HFFc6 (cell line): ENCODE measurements at regions not wholly inside any gene's neighbourhood (a gene's known extent, or its start where the extent isn't known, plus 50 kb on each side); places are given as distances from the start of the nearest gene placed in this dataset.
"Not testable (repeated sequence)": the region's sequence is repeated elsewhere in the genome, so short reads cannot be mapped to it uniquely, and the experiment has no call there.

Source experiments
- DNase-seq: peaks from one replicate; pipeline ENCODE4 v3.0.0-alpha.2; 2018
- H3K27ac Mint-ChIP-seq: 2 replicates; pipeline ENCODE4 v1.8.0; 2020; ENCODE audit warnings: mild to moderate bottlenecking, mixed read lengths
- H3K27me3 Mint-ChIP-seq: 2 replicates; pipeline ENCODE4 v1.8.0; 2021; ENCODE audit warnings: mild to moderate bottlenecking, moderate library complexity, mixed read lengths; ENCODE audit not compliant: insufficient read depth
- H3K36me3 Mint-ChIP-seq: 2 replicates; pipeline ENCODE4 v1.8.0; 2021; ENCODE audit warnings: low read depth, mixed read lengths
- H3K4me1 Mint-ChIP-seq: 2 replicates; pipeline ENCODE4 v1.8.0; 2020; ENCODE audit warnings: low read depth, mixed read lengths
- H3K4me3 Mint-ChIP-seq: 2 replicates; pipeline ENCODE4 v1.8.0; 2020; ENCODE audit warnings: mild to moderate bottlenecking, moderate library complexity, mixed read lengths
- H3K9me3 Mint-ChIP-seq: 2 replicates; pipeline ENCODE4 v1.8.0; 2020; ENCODE audit warnings: mild to moderate bottlenecking, mixed read lengths
- TF ChIP-seq, protein P1 (sequence below): fragments of 200-600 bp; sonication (generic); IDR thresholded peaks from 2 replicates; pipeline ENCODE4 v1.5.0; 2021; ENCODE audit warnings: antibody characterized with exemption, mild to moderate bottlenecking

DNA sequence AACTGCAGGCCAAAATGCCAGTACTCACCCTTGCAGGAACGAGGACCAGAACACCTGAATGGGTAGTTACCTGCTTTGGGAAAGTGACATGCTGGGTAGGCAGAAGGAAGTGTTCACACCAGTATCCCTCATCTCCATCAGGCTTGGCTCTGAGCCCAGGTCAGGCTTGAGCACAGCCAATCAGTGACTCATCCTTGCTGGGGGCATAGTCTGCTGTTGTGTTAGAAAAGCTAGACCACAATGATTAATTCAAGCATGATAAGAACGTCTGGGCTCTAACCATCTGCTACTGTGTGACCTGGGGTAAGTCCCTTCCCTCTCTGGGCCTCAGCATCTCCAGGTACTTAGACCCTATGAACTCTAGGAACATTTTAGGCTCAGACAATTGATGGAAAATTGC is 450.4 kb downstream of the MIAT start:
- Mint-ChIP-seq H3K27ac (no peak overlapping the region), H3K4me1 (peaks cover 63% of the 10 kb centered on the region), H3K4me3 (no peak overlapping the region), H3K9me3 (peaks cover 5% of the 10 kb centered on the region; the same call in 1 of the 2 replicates), H3K36me3 (peaks cover 5% of the 10 kb centered on the region; the same call in 1 of the 2 replicates), H3K27me3 (peaks cover 20% of the 10 kb centered on the region)
- TF ChIP-seq, protein P1, sequence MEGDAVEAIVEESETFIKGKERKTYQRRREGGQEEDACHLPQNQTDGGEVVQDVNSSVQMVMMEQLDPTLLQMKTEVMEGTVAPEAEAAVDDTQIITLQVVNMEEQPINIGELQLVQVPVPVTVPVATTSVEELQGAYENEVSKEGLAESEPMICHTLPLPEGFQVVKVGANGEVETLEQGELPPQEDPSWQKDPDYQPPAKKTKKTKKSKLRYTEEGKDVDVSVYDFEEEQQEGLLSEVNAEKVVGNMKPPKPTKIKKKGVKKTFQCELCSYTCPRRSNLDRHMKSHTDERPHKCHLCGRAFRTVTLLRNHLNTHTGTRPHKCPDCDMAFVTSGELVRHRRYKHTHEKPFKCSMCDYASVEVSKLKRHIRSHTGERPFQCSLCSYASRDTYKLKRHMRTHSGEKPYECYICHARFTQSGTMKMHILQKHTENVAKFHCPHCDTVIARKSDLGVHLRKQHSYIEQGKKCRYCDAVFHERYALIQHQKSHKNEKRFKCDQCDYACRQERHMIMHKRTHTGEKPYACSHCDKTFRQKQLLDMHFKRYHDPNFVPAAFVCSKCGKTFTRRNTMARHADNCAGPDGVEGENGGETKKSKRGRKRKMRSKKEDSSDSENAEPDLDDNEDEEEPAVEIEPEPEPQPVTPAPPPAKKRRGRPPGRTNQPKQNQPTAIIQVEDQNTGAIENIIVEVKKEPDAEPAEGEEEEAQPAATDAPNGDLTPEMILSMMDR: no peak
- peak; percentile 92 for DNase-seq

DNA sequence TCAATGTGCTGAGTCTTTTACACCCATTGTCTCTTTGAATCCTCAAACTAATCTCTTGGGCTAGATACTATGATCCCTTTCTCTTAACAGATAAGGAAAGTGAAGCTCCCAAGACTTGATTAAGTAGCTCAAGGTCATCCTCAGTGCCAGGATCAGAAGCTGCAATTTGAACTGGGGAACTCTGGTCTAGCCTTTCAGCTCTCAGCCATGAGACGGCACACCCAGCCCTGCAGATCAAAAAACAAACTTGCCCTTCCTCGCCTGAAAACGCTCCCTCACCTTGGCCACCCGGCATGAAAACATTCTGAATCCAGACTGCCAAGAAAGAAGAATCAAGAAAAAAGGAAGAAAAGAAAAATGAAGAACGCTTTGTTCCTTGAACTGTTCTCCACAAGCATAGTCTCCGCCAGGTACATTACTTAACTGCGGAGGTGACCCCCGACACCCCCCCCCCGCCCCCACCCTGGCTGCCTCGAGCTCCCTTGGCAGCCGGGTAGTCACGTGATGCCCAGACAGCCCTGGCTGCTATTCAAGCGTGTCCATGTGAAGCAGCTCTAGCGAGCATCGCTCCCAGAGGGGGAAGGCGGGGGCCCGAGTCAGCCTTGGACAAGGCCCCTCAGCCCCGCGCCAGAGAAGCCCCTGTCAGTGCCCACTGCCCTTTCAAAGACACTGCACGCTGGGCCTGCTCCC is 451.2 kb downstream of the MIAT start:
- Mint-ChIP-seq H3K9me3 (peaks cover 5% of the 10 kb centered on the region; the same call in 1 of the 2 replicates), H3K27me3 (peaks cover 12% of the 10 kb centered on the region), H3K36me3 (peaks cover 5% of the 10 kb centered on the region; the same call in 1 of the 2 replicates), H3K27ac (no peak overlapping the region), H3K4me3 (no peak overlapping the region), H3K4me1 (peaks cover 71% of the 10 kb centered on the region)
- no peak for DNase-seq
- TF ChIP-seq, protein P1: no peak

DNA sequence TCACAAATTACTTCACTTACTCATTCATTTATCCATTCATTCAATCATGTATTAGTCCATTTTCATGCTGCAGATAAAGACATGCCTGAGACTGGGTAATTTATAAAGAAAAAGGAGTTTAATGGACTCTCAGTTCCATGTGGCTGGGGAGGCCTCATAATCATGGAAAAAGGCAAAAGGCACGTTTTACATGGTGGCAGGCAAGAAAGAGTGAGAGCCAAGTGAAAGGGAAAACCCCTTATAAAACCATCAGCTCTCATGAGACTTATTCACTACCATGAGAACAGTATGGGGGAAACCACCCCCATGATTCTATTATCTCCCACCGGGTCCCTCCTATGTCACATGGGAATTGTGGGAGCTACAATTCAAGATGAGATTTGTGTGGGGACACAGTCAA is 452.0 kb downstream of the MIAT start:
- H3K9me3 Mint-ChIP-seq, DNase-seq, H3K27ac Mint-ChIP-seq, H3K4me3 Mint-ChIP-seq, H3K36me3 Mint-ChIP-seq: not testable (repeated sequence)
- peaks cover 74% of the 10 kb centered on the region for H3K4me1 Mint-ChIP-seq
- peaks cover 10% of the 10 kb centered on the region for H3K27me3 Mint-ChIP-seq

DNA sequence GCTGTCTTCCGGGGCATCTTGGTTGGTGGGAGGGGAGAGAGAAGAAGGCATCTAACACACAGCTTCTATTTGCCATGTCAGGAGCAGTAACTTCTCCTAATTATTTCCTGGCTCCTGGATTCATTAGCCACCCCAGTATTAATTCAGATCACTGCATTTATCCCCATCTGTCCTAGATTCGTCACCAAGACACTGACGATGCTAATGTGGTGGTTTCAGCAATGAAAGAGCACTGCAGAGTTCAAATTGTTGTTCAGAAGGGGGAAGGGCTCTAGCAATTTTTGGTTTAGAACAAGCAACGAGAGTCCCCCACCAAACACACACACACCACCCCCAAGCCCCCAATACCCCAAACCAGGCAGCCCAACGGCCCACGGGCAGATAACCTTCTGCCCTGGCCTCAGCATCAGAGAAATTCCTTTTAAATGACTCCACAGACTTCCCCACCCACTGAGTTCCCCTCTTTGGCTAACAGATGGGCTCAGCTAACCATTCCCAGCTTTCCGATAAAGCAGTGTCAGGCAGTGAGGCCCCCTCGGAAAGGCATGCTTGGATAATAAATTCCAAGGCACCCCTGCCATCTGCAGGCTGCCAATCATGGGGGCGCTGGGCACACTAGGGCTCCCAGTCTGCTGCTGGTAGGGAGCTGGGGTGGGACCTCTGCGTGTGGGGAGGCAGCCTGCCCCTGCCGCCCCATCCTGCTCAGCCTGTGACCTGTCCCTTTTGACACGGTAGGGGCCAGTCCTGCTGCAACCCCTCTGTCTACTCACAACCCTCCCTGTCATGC is 453.5 kb downstream of the MIAT start:
- H3K4me3 Mint-ChIP-seq: peak overlapping the region; percentile 27
- peaks cover 10% of the 10 kb centered on the region for H3K27me3 Mint-ChIP-seq
- H3K36me3 Mint-ChIP-seq: peaks cover 5% of the 10 kb centered on the region; the same call in 1 of the 2 replicates
- no peak for DNase-seq
- no peak overlapping the region for H3K27ac Mint-ChIP-seq
- H3K4me1 Mint-ChIP-seq: peaks cover 75% of the 10 kb centered on the region
- H3K9me3 Mint-ChIP-seq: peaks cover 5% of the 10 kb centered on the region; the same call in 1 of the 2 replicates
- TF ChIP-seq, protein P1: no peak

DNA sequence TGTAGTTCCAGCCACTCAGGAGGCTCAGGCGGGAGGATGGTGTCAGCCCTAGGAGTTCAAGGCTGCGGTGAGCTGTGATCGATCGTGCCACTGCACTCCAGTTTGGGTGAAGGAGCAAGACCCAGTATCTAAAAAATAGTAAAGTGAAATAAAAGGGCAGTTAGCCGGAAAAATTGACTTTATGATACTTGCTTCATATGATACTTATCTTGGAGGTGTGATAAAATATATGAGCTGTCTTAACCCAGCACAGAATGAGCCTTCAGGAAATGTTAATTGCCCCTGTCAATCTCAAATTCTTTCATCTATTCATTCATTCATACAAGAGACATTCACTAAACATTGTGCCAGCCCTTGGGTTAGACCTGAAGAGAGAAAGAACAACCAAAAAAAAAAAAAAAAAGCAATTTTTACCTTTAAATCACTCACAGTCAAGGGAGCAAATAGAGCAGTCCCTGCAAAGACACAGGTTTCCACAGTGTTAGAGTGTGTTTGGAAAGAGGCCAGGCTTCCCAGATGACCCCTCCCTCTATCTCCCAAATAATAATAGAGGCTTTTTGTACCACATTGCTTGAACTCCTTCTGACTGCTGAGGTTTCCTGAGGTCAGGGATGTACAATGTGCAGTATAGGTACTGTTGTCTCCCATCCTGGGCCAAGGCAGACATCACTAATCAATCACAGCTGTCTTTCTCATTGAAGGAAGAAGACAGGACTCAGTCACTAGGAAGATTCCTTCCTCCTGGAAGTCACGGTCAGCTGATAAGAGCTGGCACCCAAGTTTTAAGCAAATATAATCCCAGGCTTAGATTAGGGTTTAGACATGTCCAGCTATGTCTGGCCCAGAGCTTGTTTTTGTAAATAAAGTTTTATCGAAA is 454.6 kb downstream of the MIAT start:
- H3K27ac Mint-ChIP-seq: no peak overlapping the region
- no peak for DNase-seq
- H3K4me3 Mint-ChIP-seq: no peak overlapping the region
- H3K36me3 Mint-ChIP-seq: peaks cover 5% of the 10 kb centered on the region; the same call in 1 of the 2 replicates
- TF ChIP-seq, protein P1: no peak
- H3K4me1 Mint-ChIP-seq: peaks cover 72% of the 10 kb centered on the region
- peaks cover 10% of the 10 kb centered on the region for H3K27me3 Mint-ChIP-seq
- H3K9me3 Mint-ChIP-seq: peaks cover 5% of the 10 kb centered on the region; the same call in 1 of the 2 replicates
